Thymus (tissue), 11 donors: ENCODE measurements at regions not wholly inside any gene's neighbourhood (a gene's known extent, or its start where the extent isn't known, plus 50 kb on each side); places are given as distances from the start of the nearest gene placed in this dataset.

ENCODE experiments used
- DNase-seq, 9 donors: peaks; one replicate each; pipeline ENCODE4 v3.0.0-alpha.2; 2013; ENCODE audit warnings: low spot score in 9 of 9, low read depth in 6 of 9, missing footprints in 1 of 9
- H3K27ac ChIP-seq, 2 donors: one replicate each; pipeline ENCODE4 v1.5.1; 2013; ENCODE audit warnings: control low read depth in 1 of 2, low read depth in 1 of 2, low read length in 1 of 2, mild to moderate bottlenecking in 1 of 2, moderate library complexity in 1 of 2
- H3K27me3 ChIP-seq, 2 donors: one replicate each; pipeline ENCODE4 v1.5.1; 2013; ENCODE audit warnings: low read length in 1 of 2; ENCODE audit not compliant: control insufficient read depth in 2 of 2, insufficient read depth in 1 of 2
- H3K36me3 ChIP-seq, 2 donors: one replicate each; pipeline ENCODE4 v1.5.1; 2013; ENCODE audit warnings: low read length in 1 of 2, mild to moderate bottlenecking in 1 of 2, moderate library complexity in 1 of 2; ENCODE audit not compliant: control insufficient read depth in 2 of 2, insufficient read depth in 2 of 2
- H3K4me1 ChIP-seq, 2 donors: one replicate each; pipeline ENCODE4 v1.5.1; 2013; ENCODE audit warnings: low read length in 2 of 2; ENCODE audit not compliant: control insufficient read depth in 2 of 2, insufficient read depth in 2 of 2
- H3K4me3 ChIP-seq, 2 donors: one replicate each; pipeline ENCODE4 v1.5.1; 2013; ENCODE audit warnings: low read length in 2 of 2, control low read depth in 1 of 2, mild to moderate bottlenecking in 1 of 2
- H3K9me3 ChIP-seq, 2 donors: one replicate each; pipeline ENCODE4 v1.5.1; 2013; ENCODE audit warnings: low read length in 1 of 2, mild to moderate bottlenecking in 1 of 2; ENCODE audit not compliant: control insufficient read depth in 2 of 2, insufficient read depth in 1 of 2
- WGBS: extraction: QIAGEN DNeasy Blood & Tissue Kit; methylation state at CpG from one replicate; pipeline ENCODE4 v1.1.7; 2013; 5-methylcytosine and 5-hydroxymethylcytosine counted together
- donor health status: healthy.

GRCh38 chr15:95712785-95713184 lies 617.7 kb upstream of the NR2F2 start:
- WGBS, result 91% methylated on average over 1 of the region's 1 CpG
- H3K27ac ChIP-seq, result no peak overlapping the region
- DNase-seq, result no peak
- H3K4me3 ChIP-seq, result no peak overlapping the region
- H3K4me1 ChIP-seq, result no peaks in the 10 kb centered on the region
- no peaks in the 10 kb centered on the region for H3K27me3 ChIP-seq
- H3K9me3 ChIP-seq, result no peaks in the 10 kb centered on the region
- H3K36me3 ChIP-seq, result no peaks in the 10 kb centered on the region

DNA sequence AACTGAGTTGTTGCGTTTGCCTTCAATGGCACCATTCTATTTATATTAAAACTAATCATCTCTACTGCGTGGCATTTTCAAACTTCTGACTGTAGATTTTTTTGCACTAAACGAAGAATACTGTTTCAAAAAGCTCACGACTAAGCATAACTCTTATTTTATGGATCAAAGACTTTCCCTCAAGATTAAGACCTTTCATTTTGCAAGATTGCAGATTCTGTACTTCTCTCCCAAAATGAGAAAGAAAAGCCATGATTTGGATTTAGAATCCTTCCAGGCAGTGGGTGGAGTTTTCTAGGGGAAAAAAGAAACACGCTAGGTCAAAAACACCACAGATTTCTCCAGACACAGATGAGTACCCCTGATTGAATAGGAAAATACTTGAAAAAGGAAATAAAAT lies 617.2 kb upstream of the NR2F2 start:
- 72% methylated on average over 5 of the region's 5 CpGs for WGBS
- DNase-seq, result no peak
- H3K4me1 ChIP-seq, result no peaks in the 10 kb centered on the region

GRCh38 chr15:95715116-95715903 lies 615.2 kb upstream of the NR2F2 start:
- Histone ChIP-seq H3K9me3 (no peaks in the 10 kb centered on the region), H3K27ac (no peak overlapping the region), H3K36me3 (no peaks in the 10 kb centered on the region), H3K4me3 (no peak overlapping the region), H3K4me1 (no peaks in the 10 kb centered on the region), H3K27me3 (no peaks in the 10 kb centered on the region)
- WGBS, result 62% methylated on average over 3 of the region's 3 CpGs
- no peak for DNase-seq

More for the DNA sequence above, 617.2 kb upstream of the NR2F2 start:
- Histone ChIP-seq H3K36me3 (no peaks in the 10 kb centered on the region), H3K27ac (no peak overlapping the region), H3K4me3 (no peak overlapping the region), H3K9me3 (no peaks in the 10 kb centered on the region), H3K27me3 (no peaks in the 10 kb centered on the region)

DNA sequence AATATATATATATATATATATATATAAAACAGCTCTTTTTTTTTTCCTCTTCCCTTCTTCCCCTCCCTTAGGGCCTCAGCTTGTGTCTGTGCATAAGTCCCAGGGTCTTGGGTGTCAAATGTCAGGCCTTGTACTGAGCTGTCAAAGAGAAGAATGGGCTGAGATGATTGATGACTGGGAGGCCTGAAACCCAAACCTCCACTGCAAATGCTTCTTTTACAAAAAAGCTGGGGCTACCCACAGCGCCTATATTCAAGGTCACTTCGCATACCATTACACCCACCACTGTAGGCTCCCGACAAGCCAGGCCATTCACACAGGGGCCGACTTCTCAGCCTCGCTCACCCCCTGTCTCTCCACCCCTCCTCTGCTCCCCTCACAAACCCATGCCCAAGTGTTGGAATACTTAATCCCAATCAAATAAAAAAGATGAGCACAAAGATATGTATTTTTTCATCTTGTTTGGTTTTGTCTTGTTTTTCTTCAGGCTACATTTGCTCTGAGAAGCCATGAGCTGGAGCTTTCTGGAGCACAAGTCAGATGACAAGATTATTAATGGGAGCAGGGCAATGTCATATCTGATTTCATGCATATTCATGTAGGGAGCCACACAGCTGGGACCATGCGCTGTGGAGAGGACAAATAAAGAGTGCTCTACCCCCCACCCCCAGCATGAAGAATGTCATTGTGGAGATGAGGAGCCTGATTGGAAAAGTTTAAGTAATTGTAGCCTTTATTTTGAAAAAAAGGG lies 614.4 kb upstream of the NR2F2 start:
- 86% methylated on average over 6 of the region's 6 CpGs for whole genome bisulfite sequencing
- peak in 1 of 9 donors; percentile 10 for DNase-seq
- Histone ChIP-seq H3K4me1 (no peaks in the 10 kb centered on the region), H3K27ac (no peak overlapping the region), H3K9me3 (no peaks in the 10 kb centered on the region), H3K36me3 (no peaks in the 10 kb centered on the region), H3K4me3 (no peak overlapping the region), H3K27me3 (no peaks in the 10 kb centered on the region)

- Histone ChIP-seq H3K27ac (no peak overlapping the region), H3K9me3 (no peaks in the 10 kb centered on the region), H3K36me3 (no peaks in the 10 kb centered on the region), H3K4me3 (no peak overlapping the region), H3K4me1 (no peaks in the 10 kb centered on the region), H3K27me3 (no peaks in the 10 kb centered on the region)
- DNase-seq, result no peak
Measured at GRCh38 chr15:95716708-95717107, 613.8 kb upstream of the NR2F2 start.

DNA sequence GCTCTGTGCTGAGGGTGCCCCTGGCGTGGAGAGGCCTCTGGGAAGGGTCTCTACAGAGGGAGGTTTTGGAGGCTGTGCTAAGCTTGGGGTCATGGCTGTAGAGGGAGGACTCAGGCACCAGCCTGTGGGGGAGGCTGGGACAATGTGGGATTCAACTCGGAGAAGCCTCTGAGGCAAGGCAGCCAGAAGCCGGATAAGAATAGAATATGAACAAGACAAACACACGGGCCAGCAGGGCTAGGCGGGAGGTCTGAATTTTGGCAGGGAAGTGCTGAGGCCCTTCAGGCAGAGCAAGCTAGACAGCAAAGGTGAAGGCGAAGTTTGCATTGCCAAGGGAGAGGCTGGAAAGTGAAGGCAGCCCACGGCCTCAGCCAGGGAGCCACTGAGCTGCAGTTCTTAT lies 612.1 kb upstream of the NR2F2 start:
- Histone ChIP-seq H3K9me3 (no peaks in the 10 kb centered on the region), H3K4me3 (no peak overlapping the region), H3K4me1 (no peaks in the 10 kb centered on the region), H3K27ac (no peak overlapping the region), H3K27me3 (no peaks in the 10 kb centered on the region), H3K36me3 (no peaks in the 10 kb centered on the region)
- DNase-seq, result no peak
- WGBS, result 94% methylated on average over 7 of the region's 7 CpGs

DNA sequence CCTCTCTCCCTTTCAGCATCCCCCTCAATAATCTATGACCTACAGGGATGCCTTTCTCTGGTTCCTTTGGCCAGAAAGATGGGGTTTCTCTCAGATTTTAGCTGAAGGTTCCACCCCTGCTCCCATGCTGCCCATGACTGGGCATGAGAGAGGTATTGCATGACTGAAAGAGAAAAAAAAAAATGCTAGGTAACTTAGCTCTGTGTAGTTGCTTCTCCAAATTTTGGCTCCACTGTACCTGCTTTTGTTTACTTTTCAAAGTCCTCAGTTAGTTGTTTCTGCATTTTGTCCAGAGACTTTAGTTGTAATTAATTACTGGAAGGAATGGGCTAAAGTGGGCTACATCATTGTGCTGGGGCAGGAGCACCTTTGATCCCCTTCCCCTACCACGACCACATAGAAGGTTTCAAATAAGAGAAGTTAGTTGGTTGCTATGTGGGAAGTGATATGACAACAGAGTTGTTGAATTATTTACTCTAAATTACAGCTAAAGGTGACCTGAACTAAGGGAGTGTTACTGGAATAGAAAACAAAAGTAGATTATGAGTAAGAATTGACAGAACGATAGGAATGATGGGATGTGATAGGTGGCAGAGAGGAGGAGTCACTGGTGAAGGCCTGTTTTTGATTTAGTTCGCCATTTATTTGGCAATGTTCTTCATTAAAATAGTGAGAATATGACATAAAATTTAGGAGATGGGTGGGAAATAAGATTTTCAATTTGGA lies 605.4 kb upstream of the NR2F2 start:
- no peaks in the 10 kb centered on the region for H3K27me3 ChIP-seq
- H3K9me3 ChIP-seq, result no peaks in the 10 kb centered on the region
- H3K36me3 ChIP-seq, result no peaks in the 10 kb centered on the region
- WGBS, result 86% methylated on average over 3 of the region's 3 CpGs
- H3K4me3 ChIP-seq, result no peak overlapping the region
- no peaks in the 10 kb centered on the region for H3K4me1 ChIP-seq
- no peak overlapping the region for H3K27ac ChIP-seq
- no peak for DNase-seq

- H3K27ac ChIP-seq, result no peak overlapping the region
- no peak for DNase-seq
- H3K27me3 ChIP-seq, result no peaks in the 10 kb centered on the region
- no peaks in the 10 kb centered on the region for H3K36me3 ChIP-seq
- no peaks in the 10 kb centered on the region for H3K9me3 ChIP-seq
- H3K4me3 ChIP-seq, result no peak overlapping the region
- no peaks in the 10 kb centered on the region for H3K4me1 ChIP-seq
- 94% methylated on average over 4 of the region's 4 CpGs for WGBS
Measured at GRCh38 chr15:95726891-95727290, 603.6 kb upstream of the NR2F2 start.

DNA sequence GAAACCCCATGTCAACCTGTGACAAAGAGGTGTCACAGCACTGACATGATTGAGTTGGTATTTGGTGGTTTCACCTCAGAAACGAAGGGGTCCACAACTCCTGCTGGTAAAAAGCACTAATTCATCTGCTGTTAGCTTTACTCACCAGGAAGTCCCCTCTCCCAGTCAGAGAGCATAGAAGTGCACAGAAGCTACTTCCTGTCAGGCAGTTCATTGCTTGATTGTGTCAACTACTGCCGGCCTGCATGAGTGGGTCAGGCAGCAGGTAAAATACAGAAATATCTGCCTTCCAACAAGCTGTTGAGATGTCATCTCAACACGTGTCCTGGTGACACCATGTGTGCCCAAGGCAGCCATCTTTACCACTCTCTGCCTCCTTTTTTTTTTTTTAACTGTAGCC lies 596.6 kb upstream of the NR2F2 start:
- H3K4me3 ChIP-seq, result no peak overlapping the region
- H3K9me3 ChIP-seq, result no peaks in the 10 kb centered on the region
- no peaks in the 10 kb centered on the region for H3K36me3 ChIP-seq
- 45% methylated on average over 3 of the region's 3 CpGs for WGBS
- H3K27me3 ChIP-seq, result no peaks in the 10 kb centered on the region
- H3K27ac ChIP-seq, result no peak overlapping the region
- no peaks in the 10 kb centered on the region for H3K4me1 ChIP-seq
- DNase-seq, result peak in 1 of 9 donors; percentile 4
